ENCODE measurements at regions not wholly inside any gene's neighbourhood (a gene's known extent, or its start where the extent isn't known, plus 50 kb on each side); places are given as distances from the start of the nearest gene placed in this dataset.

DNA sequence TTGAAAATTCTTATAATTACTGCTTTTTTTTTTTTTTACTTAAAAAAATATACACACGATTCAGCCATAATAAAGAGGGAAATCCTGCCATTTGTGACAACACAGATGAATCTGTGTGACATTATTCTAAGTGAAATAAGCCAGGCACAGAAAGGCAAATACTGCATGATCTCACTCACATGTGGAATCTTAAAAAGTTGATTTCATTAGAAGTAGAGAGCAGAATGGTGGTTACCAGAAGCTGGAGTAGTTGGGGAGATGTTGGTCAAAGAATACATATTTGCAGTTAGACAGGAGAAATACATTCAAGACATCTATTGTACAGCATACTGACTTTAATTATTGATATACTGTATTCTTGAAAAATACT lies 116.2 kb downstream of the KLF12 start:
- no peak for DNase-seq
- intact Hi-C loops (cut with micrococcal nuclease) (no loop called here), in situ Hi-C loops (cut with MboI; ENCODE audit: low sequenced_read_pairs) (no loop called here), dilution Hi-C loops (cut with HindIII; ENCODE audit: low sequenced_read_pairs, unreplicated experiment) (no loop called here)
- ChIA-PET POLR2A (ENCODE audit: unreplicated experiment) (no interaction called here), CTCF (no interaction called here)
- no TSS peak for BruUV-seq (replicated peaks)
- no peak overlapping the region for H3K9ac ChIP-seq (ENCODE audit: low read depth, low read length)
- H2AK5ac ChIP-seq (ENCODE audit: low read depth, low read length) = no peak overlapping the region
- no peak overlapping the region for H2BK20ac ChIP-seq (ENCODE audit: low read depth, low read length)
- no peak overlapping the region for H3K27ac ChIP-seq (ENCODE audit: insufficient read depth, low read length)
- H4K5ac ChIP-seq (ENCODE audit: low read depth, low read length) = no peak overlapping the region
- no peak overlapping the region for H4K91ac ChIP-seq (ENCODE audit: insufficient read depth, low read depth, low read length)
- H2BK5ac ChIP-seq (ENCODE audit: low read depth, low read length, poor library complexity, severe bottlenecking) = no peak overlapping the region
- peaks cover 47 to 58% of the 10 kb centered on the region in 2 experiments for H3K79me1 ChIP-seq (ENCODE audit: low read depth in 1 of 2, low read length in 2 of 2)
- H3K9me1 ChIP-seq (ENCODE audit: insufficient read depth, low read length) = 0 out of 2 replicates have a peak, but pooled peaks cover 2% of the 10 kb centered on the region
- H2BK120ac ChIP-seq (ENCODE audit: low read depth, low read length) = no peak overlapping the region
- no peak overlapping the region for H2AK9ac ChIP-seq (replicated peaks; ENCODE audit: low read depth, low read length, poor library complexity)
- no peak overlapping the region for H3K18ac ChIP-seq (ENCODE audit: low read depth, low read length)
- no peak overlapping the region for H4K8ac ChIP-seq (ENCODE audit: low read depth in 2 of 2, low read length in 2 of 2)
- H3K4me3 ChIP-seq (ENCODE audit: insufficient read depth, low read depth, low read length) = no peak overlapping the region
- ATAC-seq (ENCODE audit: low read depth) = no peak
- H3K4me1 ChIP-seq (ENCODE audit: control insufficient read depth, insufficient read depth, low read length) = no peaks in the 10 kb centered on the region
- no peak overlapping the region for H2BK15ac ChIP-seq (ENCODE audit: low read depth, low read length)
- H3K27me3 ChIP-seq (ENCODE audit: control insufficient read depth, insufficient read depth, low read length) = no peaks in the 10 kb centered on the region
- no peak overlapping the region for H3K4me2 ChIP-seq (ENCODE audit: low read depth, low read length)
- H3K56ac ChIP-seq (ENCODE audit: extremely low read depth, insufficient read depth, low read length) = no peak overlapping the region
- H3K9me3 ChIP-seq (ENCODE audit: control insufficient read depth, insufficient read depth, low read length) = no peaks in the 10 kb centered on the region
- peaks cover 4% of the 10 kb centered on the region; the same call in 1 of the 2 replicates for H4K20me1 ChIP-seq (ENCODE audit: insufficient read depth, low read length)
- no peak overlapping the region for H3K23ac ChIP-seq (ENCODE audit: low read depth, low read length)
- H2AFZ ChIP-seq (replicated peaks; ENCODE audit: low read length, poor library complexity) = no peak overlapping the region
- WGBS, 2 experiments (ENCODE audit: extremely low coverage in 2 of 2, insufficient read length in 1 of 2) = no CpG with 5 or more reads among the region's 1 CpG
- TF ChIP-seq MAFK (IDR thresholded peaks at IDR 0.05; ENCODE audit: low read depth, low read length) (no peak), CHD1 (IDR thresholded peaks at IDR 0.05; ENCODE audit: low read depth, low read length) (no peak), RFX5 (IDR thresholded peaks at IDR 0.05; ENCODE audit: low read depth, low read length) (no peak), POLR2A (IDR thresholded peaks at IDR 0.05; ENCODE audit: low read depth, low read length) (no peak), RAD21 (IDR thresholded peaks at IDR 0.05; ENCODE audit: low read length) (no peak), FOS (IDR thresholded peaks at IDR 0.05; ENCODE audit: low read depth, low read length) (no peak), USF2 (IDR thresholded peaks at IDR 0.05; ENCODE audit: low read depth, low read length) (no peak), BHLHE40 (IDR thresholded peaks at IDR 0.05; ENCODE audit: low read depth, low read length) (no peak), CEBPB (IDR thresholded peaks at IDR 0.05; ENCODE audit: low read depth, low read length) (no peak), RCOR1 (IDR thresholded peaks at IDR 0.05; ENCODE audit: insufficient replicate concordance, low read length) (no peak), MAZ (IDR thresholded peaks at IDR 0.05; ENCODE audit: borderline replicate concordance, low read depth, low read length) (no peak), MXI1 (IDR thresholded peaks at IDR 0.05; ENCODE audit: borderline replicate concordance, low read depth, low read length) (no peak), NFE2L2 (IDR thresholded peaks at IDR 0.05; ENCODE audit: low read depth, low read length) (no peak), SMC3 (IDR thresholded peaks at IDR 0.05; ENCODE audit: low read depth, low read length) (no peak)
- TF ChIP-seq, protein P1, sequence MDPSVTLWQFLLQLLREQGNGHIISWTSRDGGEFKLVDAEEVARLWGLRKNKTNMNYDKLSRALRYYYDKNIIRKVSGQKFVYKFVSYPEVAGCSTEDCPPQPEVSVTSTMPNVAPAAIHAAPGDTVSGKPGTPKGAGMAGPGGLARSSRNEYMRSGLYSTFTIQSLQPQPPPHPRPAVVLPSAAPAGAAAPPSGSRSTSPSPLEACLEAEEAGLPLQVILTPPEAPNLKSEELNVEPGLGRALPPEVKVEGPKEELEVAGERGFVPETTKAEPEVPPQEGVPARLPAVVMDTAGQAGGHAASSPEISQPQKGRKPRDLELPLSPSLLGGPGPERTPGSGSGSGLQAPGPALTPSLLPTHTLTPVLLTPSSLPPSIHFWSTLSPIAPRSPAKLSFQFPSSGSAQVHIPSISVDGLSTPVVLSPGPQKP (IDR thresholded peaks at IDR 0.05; ENCODE audit: borderline replicate concordance, low read depth, low read length) = no peak
- TF ChIP-seq, protein P2, sequence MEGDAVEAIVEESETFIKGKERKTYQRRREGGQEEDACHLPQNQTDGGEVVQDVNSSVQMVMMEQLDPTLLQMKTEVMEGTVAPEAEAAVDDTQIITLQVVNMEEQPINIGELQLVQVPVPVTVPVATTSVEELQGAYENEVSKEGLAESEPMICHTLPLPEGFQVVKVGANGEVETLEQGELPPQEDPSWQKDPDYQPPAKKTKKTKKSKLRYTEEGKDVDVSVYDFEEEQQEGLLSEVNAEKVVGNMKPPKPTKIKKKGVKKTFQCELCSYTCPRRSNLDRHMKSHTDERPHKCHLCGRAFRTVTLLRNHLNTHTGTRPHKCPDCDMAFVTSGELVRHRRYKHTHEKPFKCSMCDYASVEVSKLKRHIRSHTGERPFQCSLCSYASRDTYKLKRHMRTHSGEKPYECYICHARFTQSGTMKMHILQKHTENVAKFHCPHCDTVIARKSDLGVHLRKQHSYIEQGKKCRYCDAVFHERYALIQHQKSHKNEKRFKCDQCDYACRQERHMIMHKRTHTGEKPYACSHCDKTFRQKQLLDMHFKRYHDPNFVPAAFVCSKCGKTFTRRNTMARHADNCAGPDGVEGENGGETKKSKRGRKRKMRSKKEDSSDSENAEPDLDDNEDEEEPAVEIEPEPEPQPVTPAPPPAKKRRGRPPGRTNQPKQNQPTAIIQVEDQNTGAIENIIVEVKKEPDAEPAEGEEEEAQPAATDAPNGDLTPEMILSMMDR (conservative IDR thresholded peaks at IDR 0.05; ENCODE audit: low read depth, low read length) = no peak
- no peaks in the 10 kb centered on the region for H3K36me3 ChIP-seq (ENCODE audit: control insufficient read depth, insufficient read depth, low read length)
- H3K14ac ChIP-seq (replicated peaks; ENCODE audit: low read depth, low read length) = no peak overlapping the region
- no peak overlapping the region for H3K4ac ChIP-seq (ENCODE audit: low read depth, low read length)
